Left ventricle myocardium inferior (tissue), 1 donor: ENCODE measurements at regions not wholly inside any gene's neighbourhood (a gene's known extent, or its start where the extent isn't known, plus 50 kb on each side); places are given as distances from the start of the nearest gene placed in this dataset.

Experiments used
- DNase-seq: peaks from one replicate; pipeline ENCODE4 v3.0.0-alpha.2; 2020
- H3K27ac ChIP-seq: fragments of 200-600 bp; replicated peaks from 2 replicates; pipeline ENCODE4 v1.8.0; 2021
- H3K27me3 ChIP-seq: fragments of 200-600 bp; 2 replicates; pipeline ENCODE4 v1.8.0; 2021; ENCODE audit warnings: low read depth
- H3K36me3 ChIP-seq: fragments of 200-600 bp; 2 replicates; pipeline ENCODE4 v1.8.0; 2021
- H3K4me1 ChIP-seq: fragments of 200-600 bp; 2 replicates; pipeline ENCODE4 v1.8.0; 2021
- H3K4me3 ChIP-seq: fragments of 200-600 bp; 2 replicates; pipeline ENCODE4 v1.8.0; 2021; ENCODE audit warnings: mild to moderate bottlenecking, moderate library complexity
- H3K9me3 ChIP-seq: fragments of 200-600 bp; replicated peaks from 2 replicates; pipeline ENCODE4 v1.8.0; 2021
- CTCF ChIP-seq: fragments of 200-600 bp; IDR thresholded peaks from 2 replicates; pipeline ENCODE4 v1.8.0; 2021; ENCODE audit warnings: antibody characterized with exemption, mild to moderate bottlenecking, borderline replicate concordance
- intact Hi-C: fragments of 100-400 bp; cut with micrococcal nuclease; formaldehyde crosslinking; loops from one replicate; pipeline ENCODE4 v1.11.0; 2022
- donor health status: DM: no; HTN: yes; CAD: no; lungs with severe emphysema.

- Histone ChIP-seq H3K36me3 (no peaks in the 10 kb centered on the region), H3K27me3 (no peaks in the 10 kb centered on the region), H3K4me3 (no peak overlapping the region), H3K27ac (no peak overlapping the region), H3K4me1 (no peaks in the 10 kb centered on the region), H3K9me3 (no peaks in the 10 kb centered on the region)
- no peak for TF ChIP-seq CTCF
- DNase-seq: no peak
- intact Hi-C loops: no loop called here
Observed at GRCh38 chr9:12276505-12276904, 416.7 kb upstream of the TYRP1 start.

- H3K27me3 ChIP-seq: no peaks in the 10 kb centered on the region
- TF ChIP-seq CTCF: no peak
- H3K27ac ChIP-seq: no peak overlapping the region
- no peak for DNase-seq
- intact Hi-C loops: no loop called here
- no peaks in the 10 kb centered on the region for H3K9me3 ChIP-seq
- H3K4me3 ChIP-seq: no peak overlapping the region
- H3K36me3 ChIP-seq: no peaks in the 10 kb centered on the region
- no peaks in the 10 kb centered on the region for H3K4me1 ChIP-seq
Observed at GRCh38 chr9:12289711-12290110, 403.5 kb upstream of the TYRP1 start.

- H3K4me1 ChIP-seq: no peaks in the 10 kb centered on the region
- H3K27me3 ChIP-seq: no peaks in the 10 kb centered on the region
- no peak for TF ChIP-seq CTCF
- no peak overlapping the region for H3K4me3 ChIP-seq
- DNase-seq: no peak
- no peaks in the 10 kb centered on the region for H3K36me3 ChIP-seq
- H3K9me3 ChIP-seq: no peaks in the 10 kb centered on the region
- no peak overlapping the region for H3K27ac ChIP-seq
- intact Hi-C loops: no loop called here
Observed at GRCh38 chr9:12290166-12290869, 402.9 kb upstream of the TYRP1 start.

GRCh38 chr9:12305211-12305610, 388.0 kb upstream of the TYRP1 start:
- DNase-seq: no peak
- no peak overlapping the region for H3K27ac ChIP-seq
- intact Hi-C loops: no loop called here
- TF ChIP-seq CTCF: no peak
- no peaks in the 10 kb centered on the region for H3K4me1 ChIP-seq
- H3K9me3 ChIP-seq: peaks cover 27% of the 10 kb centered on the region
- H3K36me3 ChIP-seq: no peaks in the 10 kb centered on the region
- no peak overlapping the region for H3K4me3 ChIP-seq
- H3K27me3 ChIP-seq: no peaks in the 10 kb centered on the region

- peaks cover 30% of the 10 kb centered on the region for H3K9me3 ChIP-seq
- no peaks in the 10 kb centered on the region for H3K27me3 ChIP-seq
- H3K36me3 ChIP-seq: no peaks in the 10 kb centered on the region
- H3K4me3 ChIP-seq: no peak overlapping the region
- no peak for TF ChIP-seq CTCF
- no peak overlapping the region for H3K27ac ChIP-seq
- H3K4me1 ChIP-seq: no peaks in the 10 kb centered on the region
- intact Hi-C loops: loop anchor here (10.0 kb wide), 1 partner anchor 60 kb away; no protein-coding TSS in a partner anchor
- no peak for DNase-seq
Observed at GRCh38 chr9:12314589-12314988, 378.6 kb upstream of the TYRP1 start.
